MM.1S (cell line): ENCODE measurements at regions not wholly inside any gene's neighbourhood (a gene's known extent, or its start where the extent isn't known, plus 50 kb on each side); places are given as distances from the start of the nearest gene placed in this dataset.

Source experiments
- DNase-seq: peaks from one replicate; pipeline ENCODE4 v3.0.0-alpha.2; 2015
- H2AFZ ChIP-seq: fragments of 300-600 bp; sonication (generic); 2 replicates; pipeline ENCODE4 v1.6.0; 2016; ENCODE audit warnings: antibody characterized with exemption, low read length
- H3F3A ChIP-seq: fragments of 300-600 bp; sonication (generic); 2 replicates; pipeline ENCODE4 v1.6.1; 2016; ENCODE audit warnings: mild to moderate bottlenecking, antibody characterized with exemption, low read length, moderate library complexity, mixed read lengths; ENCODE audit not compliant: insufficient read depth
- H3K27ac ChIP-seq: fragments of 300-600 bp; sonication (generic); 2 replicates; pipeline ENCODE4 v1.5.1; 2016; ENCODE audit warnings: mild to moderate bottlenecking, low read length
- H3K27me3 ChIP-seq: fragments of 300-600 bp; sonication (generic); replicated peaks from 2 replicates; pipeline ENCODE4 v1.6.0; 2016; ENCODE audit warnings: low read length; ENCODE audit not compliant: insufficient read depth
- H3K36me3 ChIP-seq: fragments of 300-600 bp; sonication (generic); replicated peaks from 2 replicates; pipeline ENCODE4 v1.6.1; 2016; ENCODE audit warnings: mild to moderate bottlenecking, low read length, mixed read lengths; ENCODE audit not compliant: insufficient read depth
- H3K4me1 ChIP-seq: fragments of 300-600 bp; sonication (generic); 2 replicates; pipeline ENCODE4 v1.6.1; 2016; ENCODE audit warnings: low read length, mixed read lengths
- H3K4me2 ChIP-seq: fragments of 300-600 bp; sonication (generic); 2 replicates; pipeline ENCODE4 v1.6.0; 2016; ENCODE audit warnings: low read depth, low read length
- H3K4me3 ChIP-seq: fragments of 300-600 bp; sonication (generic); 2 replicates; pipeline ENCODE4 v1.5.1; 2016; ENCODE audit warnings: low read length, mixed read lengths
- H3K79me2 ChIP-seq: fragments of 300-600 bp; sonication (generic); 2 replicates; pipeline ENCODE4 v1.6.1; 2016; ENCODE audit warnings: mixed run types, low read length, mixed read lengths
- H3K9ac ChIP-seq: fragments of 300-600 bp; sonication (generic); 2 replicates; pipeline ENCODE4 v1.6.1; 2016; ENCODE audit warnings: low read length, mixed read lengths
- H3K9me2 ChIP-seq: fragments of 300-600 bp; sonication (generic); replicated peaks from 2 replicates; pipeline ENCODE4 v1.6.1; 2016; ENCODE audit warnings: mild to moderate bottlenecking, low read length, mixed read lengths; ENCODE audit not compliant: insufficient read depth
- H3K9me3 ChIP-seq: fragments of 300-600 bp; sonication (generic); replicated peaks from 2 replicates; pipeline ENCODE4 v1.6.1; 2016; ENCODE audit warnings: mild to moderate bottlenecking, low read length, mixed read lengths; ENCODE audit not compliant: insufficient read depth
- H4K20me1 ChIP-seq: fragments of 300-600 bp; sonication (generic); 2 replicates; pipeline ENCODE4 v1.6.1; 2016; ENCODE audit warnings: mild to moderate bottlenecking, low read length, moderate library complexity, mixed read lengths; ENCODE audit not compliant: insufficient read depth
- CTCF ChIP-seq: fragments of 300-600 bp; sonication (generic); IDR thresholded peaks from 2 replicates; pipeline ENCODE4 v1.5.1; 2016; ENCODE audit warnings: antibody characterized with exemption, low read length, mixed read lengths
- EZH2 ChIP-seq: fragments of 300-600 bp; sonication (generic); optimal IDR thresholded peaks from 2 replicates; pipeline ENCODE3; 2017; ENCODE audit warnings: low read depth, mild to moderate bottlenecking, antibody characterized with exemption, low read length, mixed read lengths
- EZH2phosphoT487 ChIP-seq: fragments of 300-600 bp; sonication (generic); IDR thresholded peaks from 2 replicates; pipeline ENCODE4 v1.6.1; 2018; ENCODE audit warnings: antibody characterized with exemption, low read length

GRCh38 chr10:9243941-9244411, 1189.5 kb downstream of the GATA3 start:
- Histone ChIP-seq H3K27ac (no peak overlapping the region), H3K36me3 (no peaks in the 10 kb centered on the region), H3K4me1 (no peaks in the 10 kb centered on the region), H4K20me1 (no peaks in the 10 kb centered on the region), H3K9me2 (no peaks in the 10 kb centered on the region), H3K9ac (no peak overlapping the region), H3F3A (no peaks in the 10 kb centered on the region), H3K27me3 (no peaks in the 10 kb centered on the region), H2AFZ (no peak overlapping the region), H3K4me3 (no peak overlapping the region), H3K4me2 (no peak overlapping the region), H3K79me2 (no peaks in the 10 kb centered on the region), H3K9me3 (no peaks in the 10 kb centered on the region)
- DNase-seq = no peak
- TF ChIP-seq CTCF = no peak
- TF ChIP-seq EZH2 = no peak
- no peak for TF ChIP-seq EZH2phosphoT487

GRCh38 chr10:9244864-9245263, 1190.4 kb downstream of the GATA3 start:
- Histone ChIP-seq H3F3A (no peaks in the 10 kb centered on the region), H3K9me2 (no peaks in the 10 kb centered on the region), H3K79me2 (no peaks in the 10 kb centered on the region), H3K27ac (no peak overlapping the region), H4K20me1 (no peaks in the 10 kb centered on the region), H3K27me3 (no peaks in the 10 kb centered on the region), H3K4me1 (no peaks in the 10 kb centered on the region), H3K4me2 (no peak overlapping the region), H3K4me3 (no peak overlapping the region), H2AFZ (no peak overlapping the region), H3K9me3 (no peaks in the 10 kb centered on the region), H3K9ac (no peak overlapping the region), H3K36me3 (no peaks in the 10 kb centered on the region)
- no peak for DNase-seq
- TF ChIP-seq CTCF (no peak), EZH2phosphoT487 (no peak), EZH2 (no peak)

- no peak for DNase-seq
- no peak overlapping the region for H3K9ac ChIP-seq
- no peaks in the 10 kb centered on the region for H3K9me2 ChIP-seq
- H3K4me1 ChIP-seq = no peaks in the 10 kb centered on the region
- H3K27ac ChIP-seq = no peak overlapping the region
- no peak overlapping the region for H2AFZ ChIP-seq
- H4K20me1 ChIP-seq = no peaks in the 10 kb centered on the region
- H3K9me3 ChIP-seq = no peaks in the 10 kb centered on the region
- TF ChIP-seq EZH2phosphoT487 (no peak), CTCF (no peak), EZH2 (no peak)
- H3K79me2 ChIP-seq = no peaks in the 10 kb centered on the region
- H3F3A ChIP-seq = no peaks in the 10 kb centered on the region
- H3K36me3 ChIP-seq = no peaks in the 10 kb centered on the region
- no peak overlapping the region for H3K4me2 ChIP-seq
- no peak overlapping the region for H3K4me3 ChIP-seq
- H3K27me3 ChIP-seq = no peaks in the 10 kb centered on the region
Measured at GRCh38 chr10:9253121-9253520, 1198.6 kb downstream of the GATA3 start.
